Right atrium auricular region (tissue), 2 donors: ENCODE measurements at regions not wholly inside any gene's neighbourhood (a gene's known extent, or its start where the extent isn't known, plus 50 kb on each side); places are given as distances from the start of the nearest gene placed in this dataset.

Experiments
- DNase-seq: peaks from one replicate; pipeline ENCODE4 v3.0.0-alpha.2; 2019; ENCODE audit warnings: low spot score
- H3K27ac ChIP-seq, 2 donors: fragments of 200-600 bp; sonication (generic); 1 replicate in 1 of 2; 2 replicates in 1 of 2; pipeline ENCODE4 v1.5.1; 2016 to 2019
- H3K27me3 ChIP-seq, 2 donors: fragments of 200-600 bp; sonication (generic); one replicate each; pipeline versions ENCODE4 v1.5.1 to v1.6.0; 2017 to 2019
- H3K36me3 ChIP-seq: fragments of 200-600 bp; sonication (generic); one replicate; pipeline ENCODE4 v1.5.1; 2016
- H3K4me1 ChIP-seq, 2 donors: fragments of 200-600 bp; sonication (generic); one replicate each; pipeline versions ENCODE4 v1.5.1 to v1.6.0; 2017 to 2019
- H3K4me3 ChIP-seq, 2 donors: fragments of 200-600 bp; sonication (generic); 1 replicate in 1 of 2; 2 replicates in 1 of 2; pipeline ENCODE4 v1.5.1; 2017 to 2019; ENCODE audit warnings: mild to moderate bottlenecking in 1 of 2, moderate library complexity in 1 of 2
- H3K9me3 ChIP-seq, 2 donors: fragments of 200-600 bp; sonication (generic); one replicate each; pipeline ENCODE4 v1.5.1; 2019
- CTCF ChIP-seq, 2 donors: fragments of 200-600 bp; sonication (generic); IDR thresholded peaks; one replicate each; pipeline ENCODE4 v1.5.1; 2019; ENCODE audit warnings: antibody characterized with exemption in 2 of 2

- no peaks in the 10 kb centered on the region for H3K36me3 ChIP-seq
- H3K27me3 ChIP-seq = no peaks in the 10 kb centered on the region
- TF ChIP-seq CTCF (IDR thresholded peaks at IDR 0.05) = no peak
- no peaks in the 10 kb centered on the region for H3K4me1 ChIP-seq
- H3K4me3 ChIP-seq = no peak overlapping the region
- no peak overlapping the region for H3K27ac ChIP-seq
- DNase-seq = no peak
- H3K9me3 ChIP-seq = no peaks in the 10 kb centered on the region
Observed at GRCh38 chr3:20254268-20255117, 68.5 kb upstream of the SGO1 start.

GRCh38 chr3:20250786-20251185 lies 64.8 kb upstream of the SGO1 start:
- no peaks in the 10 kb centered on the region for H3K36me3 ChIP-seq
- H3K4me3 ChIP-seq = no peak overlapping the region
- no peak for DNase-seq
- no peak overlapping the region for H3K27ac ChIP-seq
- H3K9me3 ChIP-seq = no peaks in the 10 kb centered on the region
- no peak for TF ChIP-seq CTCF (IDR thresholded peaks at IDR 0.05)
- no peaks in the 10 kb centered on the region for H3K4me1 ChIP-seq
- no peaks in the 10 kb centered on the region for H3K27me3 ChIP-seq

- no peaks in the 10 kb centered on the region for H3K36me3 ChIP-seq
- H3K27ac ChIP-seq = no peak overlapping the region
- no peak overlapping the region for H3K4me3 ChIP-seq
- no peaks in the 10 kb centered on the region for H3K9me3 ChIP-seq
- no peak for DNase-seq
- H3K27me3 ChIP-seq = no peaks in the 10 kb centered on the region
- H3K4me1 ChIP-seq = no peaks in the 10 kb centered on the region
- TF ChIP-seq CTCF (IDR thresholded peaks at IDR 0.05) = no peak
Observed at GRCh38 chr3:20250314-20250713, 64.3 kb upstream of the SGO1 start.

GRCh38 chr3:20246662-20247061 lies 60.7 kb upstream of the SGO1 start:
- H3K4me3 ChIP-seq = no peak overlapping the region
- no peaks in the 10 kb centered on the region for H3K27me3 ChIP-seq
- no peaks in the 10 kb centered on the region for H3K9me3 ChIP-seq
- no peak for DNase-seq
- TF ChIP-seq CTCF (IDR thresholded peaks at IDR 0.05) = no peak
- H3K36me3 ChIP-seq = no peaks in the 10 kb centered on the region
- H3K4me1 ChIP-seq = no peaks in the 10 kb centered on the region
- H3K27ac ChIP-seq = no peak overlapping the region

GRCh38 chr3:20245781-20246180 lies 59.8 kb upstream of the SGO1 start:
- Histone ChIP-seq H3K4me1 (no peaks in the 10 kb centered on the region), H3K36me3 (no peaks in the 10 kb centered on the region), H3K4me3 (no peak overlapping the region), H3K27me3 (no peaks in the 10 kb centered on the region), H3K9me3 (no peaks in the 10 kb centered on the region), H3K27ac (no peak overlapping the region)
- DNase-seq = no peak
- no peak for TF ChIP-seq CTCF (IDR thresholded peaks at IDR 0.05)
